Omental fat pad (tissue), 3 donors: ENCODE measurements at regions not wholly inside any gene's neighbourhood (a gene's known extent, or its start where the extent isn't known, plus 50 kb on each side); places are given as distances from the start of the nearest gene placed in this dataset.

Experiments
- ATAC-seq: fragments of 150-250 bp; one replicate; pipeline ENCODE4 v1.9.1; 2016; ENCODE audit warnings: mild to moderate bottlenecking, moderate library complexity; ENCODE audit not compliant: low FRiP score
- DNase-seq: peaks from one replicate; pipeline ENCODE4 v3.0.0-alpha.2; 2019; ENCODE audit warnings: low spot score
- TF ChIP-seq, protein P1 (sequence below), 3 donors: fragments of 450-650 bp; IDR thresholded peaks; one replicate each; pipeline ENCODE4 v1.5.1; 2016 to 2017; ENCODE audit warnings: antibody characterized with exemption in 3 of 3, mild to moderate bottlenecking in 3 of 3, moderate library complexity in 2 of 3

GRCh38 chr15:46646490-46646889 lies 1011.7 kb downstream of the SQOR start:
- no peak for DNase-seq
- TF ChIP-seq, protein P1, sequence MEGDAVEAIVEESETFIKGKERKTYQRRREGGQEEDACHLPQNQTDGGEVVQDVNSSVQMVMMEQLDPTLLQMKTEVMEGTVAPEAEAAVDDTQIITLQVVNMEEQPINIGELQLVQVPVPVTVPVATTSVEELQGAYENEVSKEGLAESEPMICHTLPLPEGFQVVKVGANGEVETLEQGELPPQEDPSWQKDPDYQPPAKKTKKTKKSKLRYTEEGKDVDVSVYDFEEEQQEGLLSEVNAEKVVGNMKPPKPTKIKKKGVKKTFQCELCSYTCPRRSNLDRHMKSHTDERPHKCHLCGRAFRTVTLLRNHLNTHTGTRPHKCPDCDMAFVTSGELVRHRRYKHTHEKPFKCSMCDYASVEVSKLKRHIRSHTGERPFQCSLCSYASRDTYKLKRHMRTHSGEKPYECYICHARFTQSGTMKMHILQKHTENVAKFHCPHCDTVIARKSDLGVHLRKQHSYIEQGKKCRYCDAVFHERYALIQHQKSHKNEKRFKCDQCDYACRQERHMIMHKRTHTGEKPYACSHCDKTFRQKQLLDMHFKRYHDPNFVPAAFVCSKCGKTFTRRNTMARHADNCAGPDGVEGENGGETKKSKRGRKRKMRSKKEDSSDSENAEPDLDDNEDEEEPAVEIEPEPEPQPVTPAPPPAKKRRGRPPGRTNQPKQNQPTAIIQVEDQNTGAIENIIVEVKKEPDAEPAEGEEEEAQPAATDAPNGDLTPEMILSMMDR (IDR thresholded peaks at IDR 0.05): no peak
- no peak for ATAC-seq

DNA sequence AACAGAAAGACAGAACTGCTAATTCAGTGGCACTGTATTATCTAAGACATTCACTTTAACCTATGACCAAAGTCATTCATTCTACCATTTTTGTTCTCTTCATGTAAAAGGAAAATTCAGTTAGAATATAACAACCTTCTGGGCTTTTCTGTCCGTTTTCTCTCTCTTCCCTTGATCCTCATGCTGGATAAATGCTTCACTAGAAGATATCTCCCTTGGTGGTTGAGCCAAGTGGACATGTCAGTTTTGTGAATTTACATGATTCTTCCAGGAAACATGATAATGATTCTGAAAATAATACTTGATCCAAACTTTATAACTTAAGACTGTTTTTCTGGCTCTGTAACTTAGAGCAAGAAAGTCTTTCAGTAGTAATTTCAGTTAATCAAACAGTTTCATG lies 1012.2 kb downstream of the SQOR start:
- TF ChIP-seq, protein P1 (IDR thresholded peaks at IDR 0.05): no peak
- DNase-seq: no peak
- ATAC-seq: no peak

- ATAC-seq (no peak), DNase-seq (no peak)
- TF ChIP-seq, protein P1 (IDR thresholded peaks at IDR 0.05): no peak
These were observed 1017.4 kb downstream of the SQOR start for GRCh38 chr15:46652266-46652665.

- ATAC-seq: no peak
- DNase-seq: no peak
- TF ChIP-seq, protein P1 (IDR thresholded peaks at IDR 0.05): no peak
These were observed 1020.2 kb downstream of the SQOR start for GRCh38 chr15:46654993-46655392.

DNA sequence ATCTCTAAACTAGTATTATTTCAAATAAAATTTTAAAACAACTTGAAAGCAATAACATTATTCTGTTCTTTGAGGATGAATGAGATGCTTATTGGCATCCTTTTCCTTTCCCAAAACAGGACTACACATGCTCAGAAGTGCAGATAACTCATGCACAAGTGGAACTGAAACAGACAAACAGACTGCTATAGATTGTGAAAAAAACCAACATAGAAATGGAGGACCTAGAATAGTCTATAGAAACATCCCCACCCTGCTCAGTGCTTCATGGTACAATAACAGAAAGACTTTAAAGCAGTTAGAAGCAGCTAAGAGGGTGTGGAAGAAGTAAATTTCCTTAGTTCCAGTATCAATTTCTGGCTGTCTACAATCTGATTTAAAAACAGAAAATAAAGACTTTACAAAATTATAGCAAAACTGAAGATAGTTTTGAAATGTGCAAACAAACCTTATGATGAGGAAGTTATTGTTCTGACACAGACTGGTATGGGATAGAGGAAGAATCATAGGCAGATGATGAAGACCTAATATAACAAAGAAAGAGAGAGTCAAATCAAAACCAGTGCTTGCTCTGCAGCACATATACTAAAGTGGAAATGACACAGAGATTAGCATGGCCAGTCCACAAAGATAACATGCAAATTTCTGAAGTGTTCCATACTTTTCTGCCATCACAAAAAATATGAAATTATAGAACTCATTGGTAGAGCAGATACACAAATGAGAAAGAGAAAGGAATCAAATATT lies 1025.4 kb downstream of the SQOR start:
- ATAC-seq (no peak), DNase-seq (no peak)
- TF ChIP-seq, protein P1 (IDR thresholded peaks at IDR 0.05): no peak

GRCh38 chr15:46670258-46670657 lies 1035.4 kb downstream of the SQOR start:
- DNase-seq (no peak), ATAC-seq (no peak)
- TF ChIP-seq, protein P1 (IDR thresholded peaks at IDR 0.05): no peak

DNA sequence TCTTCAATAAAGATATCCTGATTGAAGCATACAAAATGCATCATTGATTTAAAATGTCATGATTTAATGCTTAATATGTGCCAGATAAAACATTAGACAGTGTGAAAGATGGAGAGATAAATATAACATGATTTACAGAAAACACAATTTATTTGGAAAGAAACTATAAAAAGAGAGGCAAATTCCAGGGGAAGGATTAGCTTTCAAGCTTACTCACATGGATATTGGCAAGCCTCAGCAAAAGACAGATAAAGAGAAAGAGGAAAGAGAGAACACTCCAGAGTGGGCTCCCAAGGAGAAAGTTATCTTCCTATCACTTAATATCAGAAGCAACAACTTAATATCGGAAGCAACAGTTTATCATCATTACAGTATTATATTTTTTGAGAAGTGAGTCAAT lies 1036.5 kb downstream of the SQOR start:
- DNase-seq: no peak
- TF ChIP-seq, protein P1 (IDR thresholded peaks at IDR 0.05): no peak
- ATAC-seq: no peak
